Activated CD8-positive, alpha-beta T cell treated with anti-CD3 and anti-CD28 coated beads for 36 hours (primary cell): ENCODE measurements at regions not wholly inside any gene's neighbourhood (a gene's known extent, or its start where the extent isn't known, plus 50 kb on each side); places are given as distances from the start of the nearest gene placed in this dataset.

Experiments used
- ATAC-seq: fragments of 200-7000 bp; cut with Tn5 transposase; one replicate; pipeline ENCODE4 v1.10.0; 2021; ENCODE audit warnings: mild to moderate bottlenecking, moderate library complexity
- CTCF ChIA-PET: fragments of 350-600 bp; sonication (Branson Sonifier 250); formaldehyde crosslinking; loops from one replicate; lab custom pipeline; 2021; ENCODE audit warnings: antibody characterized with exemption; lab: Charles Lee
- POLR2A ChIA-PET: fragments of 350-600 bp; sonication (Branson Sonifier 250); formaldehyde crosslinking; loops from one replicate; lab custom pipeline; 2021; ENCODE audit warnings: antibody characterized with exemption; lab: Charles Lee
- DNase-seq: peaks from one replicate; pipeline ENCODE4 v3.0.0-alpha.2; 2020
- H3K27ac Mint-ChIP-seq: one replicate; pipeline ENCODE4 v1.8.0; 2021; ENCODE audit warnings: mild to moderate bottlenecking, mixed read lengths
- H3K27me3 Mint-ChIP-seq: one replicate; pipeline ENCODE4 v1.8.0; 2021; ENCODE audit warnings: mixed read lengths
- H3K36me3 Mint-ChIP-seq: one replicate; pipeline ENCODE4 v1.8.0; 2021; ENCODE audit warnings: low read depth, mixed read lengths
- H3K4me1 Mint-ChIP-seq: one replicate; pipeline ENCODE4 v1.8.0; 2021; ENCODE audit warnings: low read depth, mixed read lengths
- H3K4me3 Mint-ChIP-seq: one replicate; pipeline ENCODE4 v1.8.0; 2021; ENCODE audit warnings: mild to moderate bottlenecking, moderate library complexity, mixed read lengths
- H3K9me3 Mint-ChIP-seq: one replicate; pipeline ENCODE4 v1.8.0; 2021; ENCODE audit warnings: mixed read lengths
- CTCF ChIP-seq: fragments of 200-600 bp; IDR thresholded peaks from one replicate; pipeline ENCODE4 v1.8.0; 2022; ENCODE audit warnings: antibody characterized with exemption, mild to moderate bottlenecking
- intact Hi-C: fragments of 100-400 bp; cut with micrococcal nuclease; formaldehyde crosslinking; loops from one replicate; pipeline ENCODE4 v1.10.0; 2022

- H3K36me3 Mint-ChIP-seq, result no peaks in the 10 kb centered on the region
- CTCF ChIA-PET, result no interaction called here
- TF ChIP-seq CTCF, result no peak
- no peaks in the 10 kb centered on the region for H3K4me1 Mint-ChIP-seq
- no peaks in the 10 kb centered on the region for H3K27me3 Mint-ChIP-seq
- intact Hi-C loops, result no loop called here
- POLR2A ChIA-PET, result no interaction called here
- H3K27ac Mint-ChIP-seq, result no peak overlapping the region
- ATAC-seq (no peak), DNase-seq (no peak)
- no peaks in the 10 kb centered on the region for H3K9me3 Mint-ChIP-seq
- H3K4me3 Mint-ChIP-seq, result no peak overlapping the region
Observed at GRCh38 chr7:69508736-69509135, 89.5 kb upstream of the AUTS2 start.

GRCh38 chr7:69510114-69510513, 88.2 kb upstream of the AUTS2 start:
- no peaks in the 10 kb centered on the region for H3K4me1 Mint-ChIP-seq

DNA sequence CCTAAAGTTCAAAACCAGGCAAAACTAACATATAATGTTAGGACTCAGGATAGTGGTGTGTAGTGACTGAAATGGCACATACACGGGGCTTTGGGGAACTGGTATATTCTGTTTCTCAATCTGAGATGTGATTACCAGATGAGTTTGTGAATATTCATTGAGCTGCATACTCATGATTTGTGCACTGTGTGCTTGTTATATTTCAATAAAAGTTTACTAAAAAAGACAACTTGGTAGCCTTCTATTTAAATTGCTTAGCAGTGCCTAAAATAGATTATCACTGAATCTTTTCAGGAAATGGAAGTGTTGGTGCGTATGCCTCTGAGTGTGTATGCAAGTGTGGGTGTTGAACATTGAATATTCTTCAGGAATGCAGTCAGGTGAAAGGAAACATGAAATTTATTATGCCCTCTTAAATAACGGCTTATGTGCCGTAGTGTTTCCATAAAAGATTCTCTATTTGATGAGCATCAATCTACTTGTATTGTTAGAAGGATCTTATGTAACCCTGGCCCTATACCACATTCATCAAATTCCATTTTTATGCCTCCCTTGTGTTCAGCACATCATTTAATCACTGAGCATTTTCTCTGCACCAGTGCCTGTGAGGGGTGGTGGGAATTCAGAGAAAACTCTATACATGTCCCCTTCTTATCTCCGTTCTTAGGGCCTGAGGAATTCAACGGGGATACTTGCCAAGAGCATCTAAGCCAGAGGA, 82.6 kb upstream of the AUTS2 start:
- no peaks in the 10 kb centered on the region for H3K9me3 Mint-ChIP-seq
- POLR2A ChIA-PET, result no interaction called here
- DNase-seq (no peak), ATAC-seq (no peak)
- CTCF ChIA-PET, result no interaction called here
- no peak overlapping the region for H3K27ac Mint-ChIP-seq
- no peaks in the 10 kb centered on the region for H3K36me3 Mint-ChIP-seq
- no peak for TF ChIP-seq CTCF
- H3K27me3 Mint-ChIP-seq, result no peaks in the 10 kb centered on the region
- H3K4me3 Mint-ChIP-seq, result no peak overlapping the region
- no peaks in the 10 kb centered on the region for H3K4me1 Mint-ChIP-seq
- intact Hi-C loops, result no loop called here

More at GRCh38 chr7:69510114-69510513, 88.2 kb upstream of the AUTS2 start:
- Mint-ChIP-seq H3K36me3 (no peaks in the 10 kb centered on the region), H3K27ac (no peak overlapping the region), H3K4me3 (no peak overlapping the region), H3K27me3 (no peaks in the 10 kb centered on the region), H3K9me3 (no peaks in the 10 kb centered on the region)
- ATAC-seq (no peak), DNase-seq (no peak)
- TF ChIP-seq CTCF, result no peak
- POLR2A ChIA-PET, result no interaction called here
- intact Hi-C loops, result no loop called here
- CTCF ChIA-PET, result no interaction called here

- CTCF ChIA-PET, result no interaction called here
- no peak for ATAC-seq
- no peak overlapping the region for H3K27ac Mint-ChIP-seq
- H3K36me3 Mint-ChIP-seq, result no peaks in the 10 kb centered on the region
- no peaks in the 10 kb centered on the region for H3K27me3 Mint-ChIP-seq
- no peak overlapping the region for H3K4me3 Mint-ChIP-seq
- no peak for DNase-seq
- no peaks in the 10 kb centered on the region for H3K9me3 Mint-ChIP-seq
- intact Hi-C loops, result no loop called here
- POLR2A ChIA-PET, result no interaction called here
- H3K4me1 Mint-ChIP-seq, result no peaks in the 10 kb centered on the region
- TF ChIP-seq CTCF, result no peak
Observed at GRCh38 chr7:69516238-69516820, 81.9 kb upstream of the AUTS2 start.

- ATAC-seq (no peak), DNase-seq (no peak)
- intact Hi-C loops, result no loop called here
- Mint-ChIP-seq H3K36me3 (no peaks in the 10 kb centered on the region), H3K4me1 (no peaks in the 10 kb centered on the region), H3K9me3 (no peaks in the 10 kb centered on the region), H3K27ac (no peak overlapping the region), H3K4me3 (no peak overlapping the region), H3K27me3 (no peaks in the 10 kb centered on the region)
- TF ChIP-seq CTCF, result no peak
- CTCF ChIA-PET, result no interaction called here
- POLR2A ChIA-PET, result no interaction called here
Observed at GRCh38 chr7:69517985-69518704, 80.1 kb upstream of the AUTS2 start.
